Rectal smooth muscle tissue (tissue), 1 donor: ENCODE measurements at regions not wholly inside any gene's neighbourhood (a gene's known extent, or its start where the extent isn't known, plus 50 kb on each side); places are given as distances from the start of the nearest gene placed in this dataset.

ENCODE experiments used
- H3K27ac ChIP-seq: one replicate; pipeline ENCODE4 v1.7.0; 2013; ENCODE audit warnings: low read depth, low read length, inconsistent platforms
- H3K27me3 ChIP-seq: one replicate; pipeline ENCODE4 v1.7.0; 2013; ENCODE audit warnings: low read length; ENCODE audit not compliant: control insufficient read depth, insufficient read depth
- H3K36me3 ChIP-seq: one replicate; pipeline ENCODE4 v1.7.0; 2013; ENCODE audit warnings: low read length; ENCODE audit not compliant: control insufficient read depth, insufficient read depth
- H3K4me1 ChIP-seq: one replicate; pipeline ENCODE4 v1.7.0; 2013; ENCODE audit warnings: low read length; ENCODE audit not compliant: control insufficient read depth, insufficient read depth
- H3K4me3 ChIP-seq: one replicate; pipeline ENCODE4 v1.7.0; 2013; ENCODE audit warnings: low read length
- H3K9ac ChIP-seq: one replicate; pipeline ENCODE4 v1.7.0; 2013; ENCODE audit warnings: low read length

DNA sequence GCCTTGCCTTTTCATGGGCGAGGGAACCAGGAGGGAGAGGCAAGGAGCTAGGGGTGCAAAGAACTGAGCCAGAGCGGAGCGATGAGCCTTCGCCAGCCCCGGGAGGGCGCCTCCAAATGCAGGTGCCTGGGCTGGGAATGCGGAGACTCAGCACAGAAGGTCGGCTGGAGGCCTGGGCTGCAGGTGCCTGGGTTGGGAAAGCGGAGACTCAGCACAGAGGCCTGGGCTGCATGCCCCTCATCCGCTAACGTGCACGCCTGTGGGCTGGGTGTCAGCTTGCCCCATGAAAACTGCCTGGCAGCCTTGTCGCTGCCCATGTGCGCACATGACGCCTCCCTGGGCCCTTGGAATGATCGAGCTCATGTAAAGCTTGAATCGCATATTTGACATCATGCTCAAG lies 51.8 kb downstream of the POM121L12 start:
- no peaks in the 10 kb centered on the region for H3K36me3 ChIP-seq
- H3K9ac ChIP-seq = no peak overlapping the region
- H3K4me3 ChIP-seq = no peak overlapping the region
- H3K27ac ChIP-seq = no peak overlapping the region
- H3K27me3 ChIP-seq = no peaks in the 10 kb centered on the region
- no peaks in the 10 kb centered on the region for H3K4me1 ChIP-seq

DNA sequence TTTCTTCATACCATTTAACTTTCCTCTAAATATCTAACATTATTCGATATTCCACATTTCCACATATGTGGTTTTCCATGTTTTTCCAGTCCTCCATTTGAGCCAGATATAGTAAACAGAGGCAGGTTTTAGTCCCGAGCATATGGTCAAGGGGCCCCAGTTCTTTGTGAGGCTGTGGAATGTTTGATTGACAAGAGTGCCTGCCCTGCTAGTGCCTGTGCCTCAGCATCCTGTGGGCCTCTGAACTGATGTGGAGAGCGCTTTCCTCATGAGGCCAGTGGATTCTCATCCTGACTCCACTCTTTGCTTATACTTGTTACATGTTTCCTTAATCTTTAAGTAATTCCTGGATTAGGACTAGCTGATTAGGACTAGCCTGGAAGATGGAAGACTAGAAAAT lies 58.8 kb downstream of the POM121L12 start:
- no peaks in the 10 kb centered on the region for H3K27me3 ChIP-seq
- no peaks in the 10 kb centered on the region for H3K36me3 ChIP-seq
- no peak overlapping the region for H3K27ac ChIP-seq
- no peaks in the 10 kb centered on the region for H3K4me1 ChIP-seq
- H3K4me3 ChIP-seq = no peak overlapping the region
- H3K9ac ChIP-seq = no peak overlapping the region

DNA sequence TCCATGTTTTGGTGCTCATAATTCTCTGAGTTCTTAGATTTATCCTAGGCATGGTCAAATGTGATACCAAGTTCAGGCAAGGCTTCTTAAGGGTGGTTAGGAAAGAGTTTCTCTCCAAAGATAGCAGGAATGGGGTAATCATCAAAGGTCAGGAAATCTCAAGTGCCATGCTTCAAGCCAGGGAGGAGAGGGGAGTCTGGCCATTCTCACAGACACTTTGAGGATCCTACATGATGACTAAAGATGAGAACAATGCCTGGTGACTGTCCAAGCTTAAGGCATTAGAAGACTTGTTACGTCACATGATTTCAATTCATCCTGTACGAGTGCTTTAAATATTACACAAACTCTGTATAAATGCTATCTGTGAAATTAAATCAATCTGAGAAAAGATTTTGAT lies 59.4 kb downstream of the POM121L12 start:
- no peak overlapping the region for H3K9ac ChIP-seq
- no peaks in the 10 kb centered on the region for H3K36me3 ChIP-seq
- H3K27ac ChIP-seq = no peak overlapping the region
- H3K4me3 ChIP-seq = no peak overlapping the region
- H3K4me1 ChIP-seq = no peaks in the 10 kb centered on the region
- H3K27me3 ChIP-seq = no peaks in the 10 kb centered on the region

DNA sequence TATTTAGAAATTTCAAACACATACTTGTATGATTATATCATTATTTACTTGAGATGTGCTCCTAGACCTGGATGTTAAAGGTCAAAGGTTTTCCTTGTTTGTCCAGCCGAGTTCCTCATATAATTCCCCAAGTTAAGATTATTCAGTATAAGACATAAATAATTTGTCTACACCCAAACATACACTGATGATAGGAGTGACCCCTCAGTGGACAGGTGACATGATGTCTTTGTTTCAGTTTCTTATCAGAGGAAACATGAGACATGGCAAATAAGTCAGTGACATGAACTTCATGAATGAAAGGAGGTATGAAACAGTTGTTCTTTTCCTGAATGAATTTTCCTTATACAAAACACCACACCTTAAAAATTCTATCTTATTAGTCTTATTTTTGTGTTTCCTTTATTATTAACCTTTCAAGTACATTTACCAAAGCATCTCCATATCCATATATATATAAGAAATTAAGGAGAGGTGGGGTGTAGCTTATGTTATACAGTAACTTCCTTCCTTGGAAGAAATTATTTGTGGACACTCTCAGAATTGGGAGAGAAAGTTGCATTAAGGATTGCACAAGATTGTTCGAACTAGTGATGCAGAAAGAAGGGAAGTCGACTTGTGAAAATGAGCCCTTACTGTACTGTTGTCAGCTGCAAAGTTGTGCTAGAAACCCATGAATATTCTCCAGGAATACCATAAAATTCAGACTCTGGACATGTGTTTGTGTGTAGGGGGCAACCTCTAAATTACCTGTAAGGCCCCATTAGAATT lies 60.5 kb downstream of the POM121L12 start:
- H3K27me3 ChIP-seq = no peaks in the 10 kb centered on the region
- no peak overlapping the region for H3K9ac ChIP-seq
- no peaks in the 10 kb centered on the region for H3K4me1 ChIP-seq
- H3K4me3 ChIP-seq = no peak overlapping the region
- no peak overlapping the region for H3K27ac ChIP-seq
- no peaks in the 10 kb centered on the region for H3K36me3 ChIP-seq

DNA sequence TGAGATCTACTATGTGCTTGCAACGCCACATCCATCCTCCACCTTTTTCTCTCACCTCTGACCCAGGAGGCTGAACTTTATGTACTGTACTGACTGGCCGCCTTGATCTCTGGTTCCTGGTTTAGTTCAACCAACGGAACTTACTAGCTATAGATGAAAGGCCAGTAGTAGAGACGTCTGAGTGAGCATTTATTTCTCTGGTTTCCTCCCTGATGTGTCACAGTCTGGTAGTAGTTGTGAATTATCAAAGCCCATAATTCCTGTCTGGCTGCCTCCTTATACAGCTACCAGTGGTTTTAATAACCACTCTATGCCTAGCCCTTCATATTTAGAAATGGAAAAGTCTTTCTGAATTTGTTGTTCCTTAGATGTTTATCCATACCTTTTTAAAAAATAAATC lies 64.7 kb downstream of the POM121L12 start:
- Histone ChIP-seq H3K36me3 (no peaks in the 10 kb centered on the region), H3K4me1 (no peaks in the 10 kb centered on the region), H3K4me3 (no peak overlapping the region), H3K27ac (no peak overlapping the region), H3K9ac (no peak overlapping the region), H3K27me3 (no peaks in the 10 kb centered on the region)

DNA sequence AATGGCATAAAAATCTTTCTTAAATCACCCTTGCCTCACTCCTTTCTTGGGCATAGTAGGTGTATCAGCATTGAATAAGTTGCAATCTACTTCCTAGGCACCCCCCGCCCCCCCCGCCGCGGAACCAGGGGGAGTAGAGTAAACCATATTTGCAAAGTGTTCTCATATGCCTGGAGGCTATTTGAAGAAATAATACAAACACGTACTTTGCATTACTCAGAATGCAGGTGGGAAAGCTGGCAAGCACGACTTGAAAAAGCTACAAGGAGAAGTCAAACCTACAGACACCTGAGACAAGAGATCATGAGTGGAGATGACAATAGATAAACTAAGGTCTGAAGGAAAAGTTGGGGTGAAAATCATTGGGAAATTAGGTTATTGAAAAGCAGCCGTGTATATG lies 65.6 kb downstream of the POM121L12 start:
- H3K36me3 ChIP-seq = no peaks in the 10 kb centered on the region
- no peaks in the 10 kb centered on the region for H3K27me3 ChIP-seq
- no peaks in the 10 kb centered on the region for H3K4me1 ChIP-seq
- H3K27ac ChIP-seq = no peak overlapping the region
- no peak overlapping the region for H3K4me3 ChIP-seq
- no peak overlapping the region for H3K9ac ChIP-seq

DNA sequence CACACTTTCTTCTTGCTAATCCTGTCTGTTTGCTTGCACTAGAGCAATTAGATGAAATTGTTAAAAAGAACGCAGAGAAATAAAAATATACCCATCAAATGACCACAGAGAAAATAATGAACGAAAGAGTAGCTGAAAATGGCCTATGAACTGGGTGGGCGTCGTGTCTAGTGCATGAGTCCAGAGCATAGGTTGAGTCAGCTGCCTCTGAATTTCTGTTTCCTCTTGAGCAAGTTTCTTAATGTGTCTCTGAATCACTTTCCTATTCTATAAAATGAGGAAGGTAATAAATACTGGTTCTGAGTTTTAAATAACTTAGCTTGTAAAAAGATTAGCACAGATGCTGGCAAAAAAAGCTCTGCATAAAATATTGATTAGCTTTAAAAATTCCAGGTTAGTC lies 75.0 kb downstream of the POM121L12 start:
- H3K36me3 ChIP-seq = no peaks in the 10 kb centered on the region
- no peak overlapping the region for H3K27ac ChIP-seq
- no peaks in the 10 kb centered on the region for H3K4me1 ChIP-seq
- no peak overlapping the region for H3K9ac ChIP-seq
- H3K4me3 ChIP-seq = no peak overlapping the region
- H3K27me3 ChIP-seq = no peaks in the 10 kb centered on the region

DNA sequence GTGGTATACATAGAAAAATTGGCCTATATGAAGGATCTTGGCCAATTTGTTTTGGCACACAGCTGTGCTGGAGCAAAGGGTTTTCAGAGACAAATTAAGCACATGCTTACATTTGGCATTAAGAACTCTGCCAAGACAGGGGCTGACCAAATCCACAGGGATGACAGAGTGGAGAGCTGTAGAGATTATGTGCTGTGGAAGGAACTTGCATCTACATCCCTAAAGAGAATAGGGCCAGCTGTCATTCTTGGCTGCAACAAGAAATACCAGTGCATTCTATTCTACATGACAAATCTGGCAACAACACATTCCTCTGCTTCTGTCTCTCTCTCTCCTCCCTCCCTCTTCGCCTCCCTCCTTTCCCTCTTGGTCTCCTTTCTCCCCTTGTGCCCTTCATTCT lies 75.6 kb downstream of the POM121L12 start:
- H3K36me3 ChIP-seq = no peaks in the 10 kb centered on the region
- no peak overlapping the region for H3K27ac ChIP-seq
- no peaks in the 10 kb centered on the region for H3K4me1 ChIP-seq
- no peak overlapping the region for H3K4me3 ChIP-seq
- H3K9ac ChIP-seq = no peak overlapping the region
- H3K27me3 ChIP-seq = no peaks in the 10 kb centered on the region

DNA sequence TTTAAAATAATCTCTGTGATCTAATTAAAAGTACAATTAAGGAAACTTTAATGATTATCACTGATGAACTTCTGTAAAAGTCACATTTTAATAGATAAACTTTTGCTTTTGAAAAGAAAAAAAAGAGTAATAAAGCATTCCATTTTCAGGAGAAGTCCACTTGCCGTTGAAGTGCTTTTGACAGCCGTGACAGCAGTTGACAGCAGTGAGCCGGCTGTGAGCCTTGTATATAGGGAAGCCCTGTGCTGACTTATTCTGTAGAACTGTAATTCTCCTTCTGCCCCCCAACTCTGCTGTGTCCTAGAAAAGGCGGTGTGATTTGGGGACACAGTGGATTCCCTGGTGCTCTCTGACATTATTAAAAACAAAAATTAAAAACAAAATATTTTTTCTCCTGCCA lies 78.0 kb downstream of the POM121L12 start:
- H3K36me3 ChIP-seq = no peaks in the 10 kb centered on the region
- no peak overlapping the region for H3K27ac ChIP-seq
- no peak overlapping the region for H3K9ac ChIP-seq
- no peaks in the 10 kb centered on the region for H3K27me3 ChIP-seq
- H3K4me1 ChIP-seq = no peaks in the 10 kb centered on the region
- no peak overlapping the region for H3K4me3 ChIP-seq

DNA sequence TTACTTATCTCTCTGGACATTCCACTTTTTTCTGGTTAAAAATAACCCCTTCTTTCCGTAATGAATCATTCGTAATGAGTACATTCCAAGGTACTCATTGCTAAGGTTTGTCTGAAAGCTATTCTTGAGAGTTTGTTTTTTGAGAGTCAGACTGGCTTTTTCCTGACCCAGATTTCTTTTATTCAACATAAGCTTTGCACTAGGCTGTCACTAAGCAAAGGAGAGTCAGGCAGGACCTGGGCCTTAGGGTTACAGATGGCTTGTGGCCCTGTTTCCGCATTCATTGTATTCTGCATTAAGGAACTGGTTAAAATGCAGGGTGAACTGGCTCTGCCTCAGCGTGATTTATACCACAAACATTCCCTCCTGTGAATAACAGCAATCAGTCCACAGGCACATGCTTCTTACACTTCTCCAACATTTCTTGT lies 84.1 kb downstream of the POM121L12 start:
- no peak overlapping the region for H3K9ac ChIP-seq
- no peak overlapping the region for H3K4me3 ChIP-seq
- no peaks in the 10 kb centered on the region for H3K36me3 ChIP-seq
- no peaks in the 10 kb centered on the region for H3K27me3 ChIP-seq
- H3K27ac ChIP-seq = no peak overlapping the region
- H3K4me1 ChIP-seq = no peaks in the 10 kb centered on the region

DNA sequence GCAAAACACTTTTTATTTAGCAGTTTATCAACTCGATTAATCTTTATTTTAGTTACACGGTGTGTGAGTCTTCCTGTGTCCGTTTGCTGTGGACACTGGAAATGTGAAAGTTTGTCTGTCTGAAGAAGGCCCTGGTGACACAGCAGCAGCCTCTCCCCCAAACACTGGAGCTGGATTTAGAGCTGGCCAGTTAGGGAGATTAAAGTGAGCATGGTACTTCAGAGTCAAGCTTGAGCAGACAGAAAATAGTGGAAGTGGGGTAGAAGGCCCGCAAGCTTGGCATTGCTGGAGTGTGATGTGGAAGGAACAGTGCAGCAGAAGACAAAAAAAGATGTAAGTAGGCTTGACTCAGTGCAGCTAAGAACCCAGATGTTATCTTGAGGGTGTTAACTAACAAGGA lies 85.9 kb downstream of the POM121L12 start:
- no peak overlapping the region for H3K4me3 ChIP-seq
- H3K4me1 ChIP-seq = no peaks in the 10 kb centered on the region
- no peak overlapping the region for H3K9ac ChIP-seq
- no peaks in the 10 kb centered on the region for H3K27me3 ChIP-seq
- no peaks in the 10 kb centered on the region for H3K36me3 ChIP-seq
- no peak overlapping the region for H3K27ac ChIP-seq

DNA sequence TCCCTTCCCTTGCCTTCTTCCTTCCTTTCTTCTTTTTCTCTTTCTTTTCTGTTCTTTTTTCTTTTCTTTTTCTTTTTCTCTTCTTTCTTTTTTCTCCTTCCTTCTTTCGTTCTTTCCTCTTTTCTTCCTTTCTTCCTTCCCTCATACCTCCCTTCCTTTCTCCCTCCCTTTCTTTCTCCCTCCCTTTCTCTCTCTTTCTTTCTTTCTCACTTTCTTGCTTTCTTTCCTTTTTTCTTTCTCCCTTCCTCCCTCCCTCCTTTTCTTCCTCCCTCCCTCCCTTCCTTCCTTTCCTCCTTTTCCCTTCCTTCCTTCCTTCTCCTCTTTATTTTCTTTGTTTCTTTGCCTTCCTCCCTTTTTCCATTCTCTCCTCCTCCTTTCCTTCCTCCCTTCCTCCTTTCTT lies 96.3 kb downstream of the POM121L12 start:
- H3K27ac ChIP-seq = no peak overlapping the region
- H3K36me3 ChIP-seq = no peaks in the 10 kb centered on the region
- H3K4me3 ChIP-seq = no peak overlapping the region
- H3K9ac ChIP-seq = no peak overlapping the region
- no peaks in the 10 kb centered on the region for H3K27me3 ChIP-seq
- H3K4me1 ChIP-seq = no peaks in the 10 kb centered on the region

DNA sequence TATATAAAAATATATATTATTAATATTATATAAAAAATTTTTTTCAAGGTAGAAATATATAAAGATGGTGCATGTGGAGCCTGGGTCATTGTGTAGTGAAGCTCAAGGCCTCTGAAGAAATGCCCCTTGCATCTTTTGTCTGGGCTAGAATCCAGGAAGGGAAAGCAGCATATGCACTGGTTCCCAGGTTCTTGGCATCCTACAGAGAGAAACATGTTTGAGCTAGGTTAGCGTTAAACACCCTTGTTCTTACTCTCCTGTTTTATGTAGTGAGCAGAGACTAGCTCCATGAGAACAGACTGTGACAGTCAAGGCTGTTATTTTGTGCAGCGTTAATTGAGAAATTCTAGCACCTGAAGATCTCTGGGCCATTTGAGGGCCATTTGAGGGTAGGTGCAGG lies 116.1 kb downstream of the POM121L12 start:
- H3K27me3 ChIP-seq = no peaks in the 10 kb centered on the region
- H3K4me1 ChIP-seq = no peaks in the 10 kb centered on the region
- H3K9ac ChIP-seq = no peak overlapping the region
- no peak overlapping the region for H3K27ac ChIP-seq
- no peak overlapping the region for H3K4me3 ChIP-seq
- no peaks in the 10 kb centered on the region for H3K36me3 ChIP-seq
